ENCODE measurements at regions not wholly inside any gene's neighbourhood (a gene's known extent, or its start where the extent isn't known, plus 50 kb on each side); places are given as distances from the start of the nearest gene placed in this dataset.

DNA sequence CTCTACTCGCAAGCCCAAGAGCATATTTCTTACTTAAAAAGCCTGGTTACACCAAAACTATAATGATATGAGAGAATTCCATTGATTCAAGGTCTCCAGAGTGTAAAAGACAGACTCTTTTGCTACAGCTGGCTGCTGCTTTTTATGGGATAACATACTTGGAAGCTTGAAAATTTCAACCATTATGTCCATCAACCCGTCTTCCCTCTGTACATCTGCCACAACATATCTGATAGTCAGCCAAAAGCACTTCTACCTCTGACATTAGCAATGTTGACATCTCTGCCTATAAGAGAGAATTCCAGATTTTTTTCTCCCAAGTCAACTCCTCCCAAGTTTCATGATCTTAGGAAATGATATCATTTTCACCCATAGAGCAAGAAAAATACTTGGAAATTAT is 54.4 kb upstream of the IQCM start:
- H3K4me3 ChIP-seq (ENCODE audit: low read length): no peak overlapping the region
- H3K27me3 ChIP-seq (ENCODE audit: control insufficient read depth, insufficient read depth, low read length): no peaks in the 10 kb centered on the region
- H3K27ac ChIP-seq (ENCODE audit: low read length): no peak overlapping the region
- no peaks in the 10 kb centered on the region for H3K4me1 ChIP-seq (ENCODE audit: control insufficient read depth, insufficient read depth, low read length)
- WGBS (ENCODE audit: insufficient coverage, low lambda C conversion rate): no CpG with 5 or more reads among the region's 2 CpGs
- no peaks in the 10 kb centered on the region for H3K36me3 ChIP-seq (ENCODE audit: control insufficient read depth, insufficient read depth, low read length)
- DNase-seq: no peak
- no peaks in the 10 kb centered on the region for H3K9me3 ChIP-seq (ENCODE audit: control insufficient read depth, low read depth, low read length)

DNA sequence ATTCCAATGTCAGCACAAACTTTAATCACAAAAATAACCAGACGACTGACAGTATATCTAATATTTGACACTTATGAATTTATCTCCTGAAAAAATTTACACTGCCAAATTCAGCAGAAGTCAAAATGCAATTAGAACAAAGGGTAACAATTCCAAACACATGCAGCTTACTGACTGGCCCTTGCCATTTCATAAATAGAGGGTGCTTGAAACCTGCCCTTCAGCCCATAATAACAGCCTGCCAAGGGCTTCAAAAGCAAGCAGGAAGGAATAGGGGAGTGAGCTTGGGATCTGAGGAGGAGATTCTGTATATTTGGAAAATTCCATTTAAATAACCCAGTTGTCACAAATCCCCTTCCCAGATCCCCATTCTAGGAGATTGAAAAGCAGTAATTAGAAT is 66.1 kb upstream of the IQCM start:
- DNase-seq: no peak
- Histone ChIP-seq H3K4me3 (ENCODE audit: low read length) (no peak overlapping the region), H3K27me3 (ENCODE audit: control insufficient read depth, insufficient read depth, low read length) (no peaks in the 10 kb centered on the region), H3K9me3 (ENCODE audit: control insufficient read depth, low read depth, low read length) (no peaks in the 10 kb centered on the region), H3K27ac (ENCODE audit: low read length) (no peak overlapping the region), H3K4me1 (ENCODE audit: control insufficient read depth, insufficient read depth, low read length) (no peaks in the 10 kb centered on the region), H3K36me3 (ENCODE audit: control insufficient read depth, insufficient read depth, low read length) (no peaks in the 10 kb centered on the region)
- no CpG with 5 or more reads among the region's 1 CpG for WGBS (ENCODE audit: insufficient coverage, low lambda C conversion rate)

DNA sequence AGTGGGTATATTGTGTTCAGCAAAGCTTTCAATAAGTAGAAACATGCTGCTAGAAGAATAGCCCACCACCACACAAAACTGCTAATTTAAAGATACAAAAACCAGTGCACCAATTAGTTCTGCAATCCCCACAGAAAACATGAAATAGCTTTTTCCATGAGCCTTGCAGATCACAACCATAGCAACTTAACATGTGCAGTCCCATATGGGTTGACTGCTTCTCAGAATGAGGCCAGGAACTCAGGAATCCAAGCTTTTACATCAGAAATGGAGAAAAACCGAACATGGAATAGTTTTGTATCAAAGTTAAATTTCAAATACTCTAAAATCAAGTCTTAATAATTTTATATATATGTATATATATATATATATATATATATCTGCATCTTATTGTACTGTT is 66.6 kb upstream of the IQCM start:
- no peak for DNase-seq
- no peaks in the 10 kb centered on the region for H3K27me3 ChIP-seq (ENCODE audit: control insufficient read depth, insufficient read depth, low read length)

DNA sequence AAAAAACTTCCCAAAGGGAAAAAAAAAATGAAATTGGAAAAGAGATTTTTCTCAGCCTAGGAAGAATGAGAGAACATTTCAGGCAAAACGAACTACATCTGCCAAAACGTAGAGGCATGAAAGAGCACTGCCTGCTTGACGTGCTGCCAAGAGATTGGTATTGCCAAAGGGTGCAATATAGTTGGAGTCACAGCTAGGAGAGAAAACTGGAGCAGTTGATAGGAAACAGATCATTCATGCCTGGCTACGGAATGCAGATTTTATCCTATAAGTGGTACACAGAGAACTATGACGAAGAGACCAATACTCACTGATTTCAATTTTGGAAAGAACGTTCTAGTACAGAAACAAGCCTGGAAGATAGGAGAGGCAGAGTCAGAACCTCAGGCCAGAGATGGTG is 68.4 kb upstream of the IQCM start:
- H3K4me1 ChIP-seq (ENCODE audit: control insufficient read depth, insufficient read depth, low read length): no peaks in the 10 kb centered on the region
- DNase-seq: no peak

More for the DNA sequence above, 66.6 kb upstream of the IQCM start:
- WGBS (ENCODE audit: insufficient coverage, low lambda C conversion rate): no CpG with 5 or more reads among the region's 1 CpG
- Histone ChIP-seq H3K4me3 (ENCODE audit: low read length) (no peak overlapping the region), H3K27ac (ENCODE audit: low read length) (no peak overlapping the region), H3K4me1 (ENCODE audit: control insufficient read depth, insufficient read depth, low read length) (no peaks in the 10 kb centered on the region), H3K36me3 (ENCODE audit: control insufficient read depth, insufficient read depth, low read length) (no peaks in the 10 kb centered on the region), H3K9me3 (ENCODE audit: control insufficient read depth, low read depth, low read length) (no peaks in the 10 kb centered on the region)

DNA sequence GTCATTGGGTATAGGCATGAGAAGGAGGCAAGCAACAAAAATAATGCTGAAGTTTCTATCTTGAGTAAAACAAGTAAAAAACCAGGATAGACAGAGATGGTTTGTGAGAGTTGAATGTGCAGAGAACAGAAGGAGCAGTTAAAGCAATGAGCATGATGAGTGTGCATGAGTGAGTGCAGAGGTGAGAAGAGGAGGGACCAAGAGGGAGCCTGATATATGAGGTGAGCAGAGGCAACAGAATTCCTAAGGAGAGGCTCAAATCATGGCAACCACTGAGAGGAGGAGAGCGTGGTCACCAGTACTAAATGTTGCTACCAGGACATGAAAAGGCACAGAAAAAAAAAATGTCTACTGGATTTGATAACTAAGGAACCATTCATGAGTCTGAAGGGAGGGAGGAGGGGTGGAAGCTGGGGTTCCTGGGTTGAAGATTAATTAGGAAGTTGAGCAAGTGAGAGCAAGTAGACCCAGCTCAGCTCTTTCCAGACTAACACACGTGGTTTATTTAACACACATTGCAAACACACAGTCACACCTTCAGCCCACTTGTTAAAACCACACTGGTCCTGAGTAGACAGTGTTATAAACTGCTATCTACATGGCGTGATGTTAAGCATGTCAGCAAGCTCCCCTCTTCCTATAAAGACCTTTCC is 69.0 kb upstream of the IQCM start:
- no peaks in the 10 kb centered on the region for H3K9me3 ChIP-seq (ENCODE audit: control insufficient read depth, low read depth, low read length)
- no peaks in the 10 kb centered on the region for H3K36me3 ChIP-seq (ENCODE audit: control insufficient read depth, insufficient read depth, low read length)
- peak overlapping the region; percentile 59 for H3K27ac ChIP-seq (ENCODE audit: low read length)
- no peak overlapping the region for H3K4me3 ChIP-seq (ENCODE audit: low read length)
- peaks cover under 1% of the 10 kb centered on the region for H3K4me1 ChIP-seq (ENCODE audit: control insufficient read depth, insufficient read depth, low read length)
- peak; percentile 54 to 78 for DNase-seq
- no peaks in the 10 kb centered on the region for H3K27me3 ChIP-seq (ENCODE audit: control insufficient read depth, insufficient read depth, low read length)
- no CpG with 5 or more reads among the region's 3 CpGs for WGBS (ENCODE audit: insufficient coverage, low lambda C conversion rate)

More for the DNA sequence above, 68.4 kb upstream of the IQCM start:
- Histone ChIP-seq H3K9me3 (ENCODE audit: control insufficient read depth, low read depth, low read length) (no peaks in the 10 kb centered on the region), H3K4me3 (ENCODE audit: low read length) (no peak overlapping the region), H3K27me3 (ENCODE audit: control insufficient read depth, insufficient read depth, low read length) (no peaks in the 10 kb centered on the region), H3K36me3 (ENCODE audit: control insufficient read depth, insufficient read depth, low read length) (no peaks in the 10 kb centered on the region), H3K27ac (ENCODE audit: low read length) (no peak overlapping the region)
- 80% methylated on average over 1 of the region's 6 CpGs for WGBS (ENCODE audit: insufficient coverage, low lambda C conversion rate)

DNA sequence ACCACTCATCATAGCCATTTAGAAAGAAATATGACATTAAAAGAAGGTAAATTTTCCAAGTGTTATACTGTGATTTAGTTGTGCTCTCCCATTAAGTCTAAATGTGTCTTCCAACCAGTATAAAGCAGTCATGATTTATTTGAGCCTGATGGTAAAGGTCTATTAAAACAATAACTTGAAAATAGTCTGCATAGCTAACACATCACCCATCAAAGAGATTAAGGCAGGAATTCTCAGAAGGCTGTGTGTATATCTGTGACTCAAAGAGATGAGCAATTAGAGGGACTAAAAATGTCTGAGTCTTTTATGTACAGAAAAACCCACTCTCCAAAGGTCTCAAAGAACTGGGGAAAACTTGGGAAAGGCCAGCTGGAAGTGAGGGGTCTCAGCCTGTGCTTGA is 70.3 kb upstream of the IQCM start:
- no peaks in the 10 kb centered on the region for H3K27me3 ChIP-seq (ENCODE audit: control insufficient read depth, insufficient read depth, low read length)
- H3K4me1 ChIP-seq (ENCODE audit: control insufficient read depth, insufficient read depth, low read length): peaks cover 8% of the 10 kb centered on the region
- DNase-seq: no peak
- no peaks in the 10 kb centered on the region for H3K9me3 ChIP-seq (ENCODE audit: control insufficient read depth, low read depth, low read length)
- no peak overlapping the region for H3K27ac ChIP-seq (ENCODE audit: low read length)
- no peaks in the 10 kb centered on the region for H3K36me3 ChIP-seq (ENCODE audit: control insufficient read depth, insufficient read depth, low read length)
- H3K4me3 ChIP-seq (ENCODE audit: low read length): no peak overlapping the region

DNA sequence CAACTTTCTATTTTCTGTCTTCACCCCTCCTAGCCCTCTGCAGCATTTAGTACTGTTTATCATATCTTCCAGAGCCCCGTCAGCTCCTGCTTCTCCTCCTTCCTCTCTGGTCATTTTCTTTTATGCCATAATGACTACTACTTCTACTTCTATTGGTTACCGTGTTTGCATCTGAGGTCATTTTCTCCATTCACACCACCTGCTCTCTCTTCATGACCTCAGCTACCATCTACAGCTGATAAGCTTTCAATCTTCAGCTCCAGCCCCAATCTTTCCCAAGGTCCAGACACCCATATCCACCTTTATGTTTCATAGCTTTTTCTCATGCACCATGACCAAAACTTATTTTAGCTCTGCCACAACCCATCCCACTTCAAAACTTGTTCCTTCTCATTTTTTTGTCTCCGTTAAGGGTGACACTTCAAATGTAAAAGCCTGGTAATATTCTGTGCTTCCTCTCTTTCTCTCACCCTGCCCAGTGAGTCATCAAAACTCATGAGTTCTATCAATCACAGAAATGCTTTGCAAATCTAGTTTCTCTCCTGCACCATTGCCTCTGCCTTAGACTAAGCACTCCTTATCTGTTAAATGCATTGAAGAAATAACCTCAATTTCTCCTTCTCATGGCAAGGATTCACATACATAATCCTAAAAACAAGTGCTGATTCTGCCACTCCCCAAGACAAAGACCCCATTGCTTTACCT is 71.3 kb upstream of the IQCM start:
- H3K36me3 ChIP-seq (ENCODE audit: control insufficient read depth, insufficient read depth, low read length): no peaks in the 10 kb centered on the region
- no peaks in the 10 kb centered on the region for H3K27me3 ChIP-seq (ENCODE audit: control insufficient read depth, insufficient read depth, low read length)
- peaks cover 8% of the 10 kb centered on the region for H3K4me1 ChIP-seq (ENCODE audit: control insufficient read depth, insufficient read depth, low read length)
- no peak overlapping the region for H3K27ac ChIP-seq (ENCODE audit: low read length)
- H3K4me3 ChIP-seq (ENCODE audit: low read length): no peak overlapping the region
- 67% methylated on average over 1 of the region's 3 CpGs for WGBS (ENCODE audit: insufficient coverage, low lambda C conversion rate)
- H3K9me3 ChIP-seq (ENCODE audit: control insufficient read depth, low read depth, low read length): no peaks in the 10 kb centered on the region
- DNase-seq: no peak

DNA sequence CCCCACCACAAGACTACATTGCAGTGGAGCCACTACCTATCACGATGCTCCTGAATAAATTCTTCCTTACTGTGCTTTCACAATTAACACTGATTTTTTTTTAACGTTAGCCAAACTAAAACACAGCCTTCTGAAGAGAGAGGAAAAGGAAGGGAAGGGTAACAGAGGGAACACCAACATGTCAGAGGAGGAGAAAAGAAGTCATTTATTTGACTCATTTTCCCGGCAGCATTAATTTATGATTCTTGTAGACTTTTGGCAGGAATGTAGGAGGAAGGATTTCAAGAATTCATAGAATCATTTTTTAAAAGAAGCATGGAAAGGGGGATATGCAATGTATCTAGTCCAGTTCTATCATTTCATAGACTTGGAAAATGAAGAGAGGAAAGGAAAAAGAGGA is 74.3 kb upstream of the IQCM start:
- Histone ChIP-seq H3K4me3 (ENCODE audit: low read length) (no peak overlapping the region), H3K27ac (ENCODE audit: low read length) (peak overlapping the region; percentile 39), H3K36me3 (ENCODE audit: control insufficient read depth, insufficient read depth, low read length) (no peaks in the 10 kb centered on the region), H3K9me3 (ENCODE audit: control insufficient read depth, low read depth, low read length) (no peaks in the 10 kb centered on the region), H3K4me1 (ENCODE audit: control insufficient read depth, insufficient read depth, low read length) (peaks cover 8% of the 10 kb centered on the region), H3K27me3 (ENCODE audit: control insufficient read depth, insufficient read depth, low read length) (no peaks in the 10 kb centered on the region)
- no peak for DNase-seq
- no CpG with 5 or more reads among the region's 3 CpGs for WGBS (ENCODE audit: insufficient coverage, low lambda C conversion rate)

DNA sequence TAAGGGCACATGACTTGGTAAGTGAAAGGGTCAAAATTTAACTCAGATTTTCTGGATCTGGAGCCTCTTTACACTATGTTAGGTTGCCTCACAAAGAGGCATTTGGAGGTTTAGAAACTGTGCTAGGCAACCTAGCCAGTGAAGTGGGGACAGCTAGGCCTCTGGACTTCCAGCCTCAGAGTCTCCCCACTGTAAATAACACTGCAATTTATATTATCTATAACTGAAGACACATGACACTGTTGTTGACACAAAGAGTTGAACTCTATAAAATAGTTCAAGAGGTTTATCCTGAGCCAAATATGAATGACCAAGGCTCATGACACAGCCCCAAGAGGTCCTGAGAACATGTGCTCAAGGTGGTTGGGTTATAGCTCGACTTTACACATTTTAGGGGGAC is 74.9 kb upstream of the IQCM start:
- Histone ChIP-seq H3K9me3 (ENCODE audit: control insufficient read depth, low read depth, low read length) (no peaks in the 10 kb centered on the region), H3K36me3 (ENCODE audit: control insufficient read depth, insufficient read depth, low read length) (no peaks in the 10 kb centered on the region), H3K4me3 (ENCODE audit: low read length) (no peak overlapping the region), H3K27me3 (ENCODE audit: control insufficient read depth, insufficient read depth, low read length) (no peaks in the 10 kb centered on the region), H3K27ac (ENCODE audit: low read length) (peak overlapping the region; percentile 39), H3K4me1 (ENCODE audit: control insufficient read depth, insufficient read depth, low read length) (peaks cover 8% of the 10 kb centered on the region)
- DNase-seq: peak; percentile 64 to 82
- no CpG with 5 or more reads among the region's 1 CpG for WGBS (ENCODE audit: insufficient coverage, low lambda C conversion rate)

DNA sequence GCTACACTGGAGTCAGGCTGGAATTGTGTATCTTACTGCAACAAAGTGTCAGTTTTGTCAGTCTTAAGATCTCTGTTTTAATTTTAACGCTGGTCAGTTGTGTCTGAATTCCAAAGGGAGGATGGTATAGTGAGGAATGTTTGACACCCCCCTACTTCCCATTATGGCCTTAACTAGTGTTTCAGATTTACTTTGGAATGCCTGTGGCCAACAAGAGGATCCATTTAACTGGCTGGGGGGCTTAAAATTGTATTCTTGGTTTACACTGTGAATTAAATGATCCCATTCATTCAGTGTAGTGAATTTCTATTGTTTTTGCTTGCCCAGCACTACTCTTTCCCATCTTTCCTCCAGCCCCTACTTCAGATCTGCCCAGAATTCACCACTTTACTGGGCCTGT is 75.8 kb upstream of the IQCM start:
- Histone ChIP-seq H3K27ac (ENCODE audit: low read length) (no peak overlapping the region), H3K9me3 (ENCODE audit: control insufficient read depth, low read depth, low read length) (no peaks in the 10 kb centered on the region), H3K4me3 (ENCODE audit: low read length) (no peak overlapping the region), H3K4me1 (ENCODE audit: control insufficient read depth, insufficient read depth, low read length) (peaks cover 8% of the 10 kb centered on the region), H3K36me3 (ENCODE audit: control insufficient read depth, insufficient read depth, low read length) (no peaks in the 10 kb centered on the region), H3K27me3 (ENCODE audit: control insufficient read depth, insufficient read depth, low read length) (no peaks in the 10 kb centered on the region)
- DNase-seq: no peak
- WGBS (ENCODE audit: insufficient coverage, low lambda C conversion rate): no CpG with 5 or more reads among the region's 1 CpG

DNA sequence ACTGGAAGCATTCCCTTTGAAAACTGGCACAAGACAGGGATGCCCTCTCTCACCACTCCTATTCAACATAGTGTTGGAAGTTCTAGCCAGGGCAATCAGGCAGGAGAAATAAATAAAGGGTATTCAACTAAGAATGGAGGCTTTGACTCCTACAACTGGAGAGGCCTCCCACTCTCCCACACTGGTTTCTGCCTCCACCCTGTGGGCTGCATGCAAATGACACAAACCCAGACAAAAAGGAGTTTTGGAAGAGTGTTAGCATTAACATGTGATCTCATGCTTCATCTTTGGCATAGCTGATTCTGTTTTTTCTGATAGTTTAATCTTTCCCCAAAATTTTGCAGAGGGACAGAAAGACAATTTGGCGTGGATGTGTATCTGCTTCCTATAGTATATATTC is 80.8 kb upstream of the IQCM start:
- no peak for DNase-seq
- Histone ChIP-seq H3K27me3 (ENCODE audit: control insufficient read depth, insufficient read depth, low read length) (no peaks in the 10 kb centered on the region), H3K27ac (ENCODE audit: low read length) (no peak overlapping the region), H3K4me3 (ENCODE audit: low read length) (no peak overlapping the region), H3K4me1 (ENCODE audit: control insufficient read depth, insufficient read depth, low read length) (no peaks in the 10 kb centered on the region), H3K36me3 (ENCODE audit: control insufficient read depth, insufficient read depth, low read length) (no peaks in the 10 kb centered on the region), H3K9me3 (ENCODE audit: control insufficient read depth, low read depth, low read length) (no peaks in the 10 kb centered on the region)
- WGBS (ENCODE audit: insufficient coverage, low lambda C conversion rate): no CpG with 5 or more reads among the region's 1 CpG
